ENCODE measurements at regions not wholly inside any gene's neighbourhood (a gene's known extent, or its start where the extent isn't known, plus 50 kb on each side); places are given as distances from the start of the nearest gene placed in this dataset.

DNA sequence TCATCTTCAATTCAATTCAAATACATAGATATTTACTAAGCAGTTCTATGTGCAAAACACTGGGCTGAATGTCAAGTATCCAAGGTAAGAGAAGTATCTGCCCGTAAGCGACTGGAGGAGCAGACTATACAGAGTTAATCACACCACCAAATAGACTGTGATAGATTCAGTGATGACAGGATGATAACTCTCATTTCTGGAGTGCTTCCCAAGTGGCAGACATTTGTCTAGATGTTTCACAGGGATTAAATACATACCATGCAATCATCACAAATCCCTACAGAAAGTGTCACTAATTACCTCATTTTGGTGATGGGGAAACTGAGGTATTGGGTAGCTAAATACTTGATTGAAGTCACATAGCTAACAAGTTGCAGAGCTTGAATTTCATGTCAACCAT is 508.7 kb upstream of the TENM4 start:
- WGBS (ENCODE audit: extremely low coverage, insufficient read length, low lambda C conversion rate) = no CpG with 5 or more reads among the region's 2 CpGs
- H3K14ac ChIP-seq (ENCODE audit: insufficient read depth, low read length) = no peak overlapping the region
- no peak overlapping the region for H2AK5ac ChIP-seq (ENCODE audit: insufficient read length, low read length)
- no peak overlapping the region for H3T11ph ChIP-seq (ENCODE audit: low read length)
- H4K20me1 ChIP-seq (ENCODE audit: control insufficient read depth, insufficient read depth, insufficient read length) = no peaks in the 10 kb centered on the region
- H3K4me1 ChIP-seq (ENCODE audit: insufficient read depth, low read length) = no peaks in the 10 kb centered on the region
- H3K56ac ChIP-seq (ENCODE audit: insufficient read length, low read depth, low read length) = no peak overlapping the region
- no peak overlapping the region for H2BK12ac ChIP-seq (ENCODE audit: insufficient read length, low read depth, low read length)
- H3K27me3 ChIP-seq (ENCODE audit: insufficient read depth, low read length) = no peaks in the 10 kb centered on the region
- H3K4me3 Mint-ChIP-seq = no peak overlapping the region
- H4K91ac ChIP-seq (ENCODE audit: insufficient read length, low read depth, low read length) = no peak overlapping the region
- no peak overlapping the region for H4K5ac ChIP-seq (ENCODE audit: insufficient read length, low read depth, low read length)
- H3K27ac ChIP-seq (ENCODE audit: insufficient read length, low read depth, low read length) = no peak overlapping the region
- H3K36me3 Mint-ChIP-seq (ENCODE audit: insufficient read depth in 1 of 3, low read depth in 3 of 3) = no peaks in the 10 kb centered on the region
- H3K27ac Mint-ChIP-seq = no peak overlapping the region
- H2BK15ac ChIP-seq (ENCODE audit: low read depth, low read length) = no peak overlapping the region
- no peak overlapping the region for H3K9ac ChIP-seq (ENCODE audit: extremely low read depth, insufficient read length, low read length)
- H3K4me1 Mint-ChIP-seq = peaks cover 2 to 4% of the 10 kb centered on the region in 2 experiments; a peak in 3 of 4 replicates
- no peaks in the 10 kb centered on the region for H3K79me1 ChIP-seq (ENCODE audit: insufficient read depth, low read depth, low read length, poor library complexity, severe bottlenecking)
- H2AFZ ChIP-seq (ENCODE audit: low read length) = no peak overlapping the region
- no peak overlapping the region for H3K18ac ChIP-seq (ENCODE audit: insufficient read length, low read depth, low read length)
- no peaks in the 10 kb centered on the region for H3K27me3 Mint-ChIP-seq (ENCODE audit: low read depth)
- TF ChIP-seq, protein P1, sequence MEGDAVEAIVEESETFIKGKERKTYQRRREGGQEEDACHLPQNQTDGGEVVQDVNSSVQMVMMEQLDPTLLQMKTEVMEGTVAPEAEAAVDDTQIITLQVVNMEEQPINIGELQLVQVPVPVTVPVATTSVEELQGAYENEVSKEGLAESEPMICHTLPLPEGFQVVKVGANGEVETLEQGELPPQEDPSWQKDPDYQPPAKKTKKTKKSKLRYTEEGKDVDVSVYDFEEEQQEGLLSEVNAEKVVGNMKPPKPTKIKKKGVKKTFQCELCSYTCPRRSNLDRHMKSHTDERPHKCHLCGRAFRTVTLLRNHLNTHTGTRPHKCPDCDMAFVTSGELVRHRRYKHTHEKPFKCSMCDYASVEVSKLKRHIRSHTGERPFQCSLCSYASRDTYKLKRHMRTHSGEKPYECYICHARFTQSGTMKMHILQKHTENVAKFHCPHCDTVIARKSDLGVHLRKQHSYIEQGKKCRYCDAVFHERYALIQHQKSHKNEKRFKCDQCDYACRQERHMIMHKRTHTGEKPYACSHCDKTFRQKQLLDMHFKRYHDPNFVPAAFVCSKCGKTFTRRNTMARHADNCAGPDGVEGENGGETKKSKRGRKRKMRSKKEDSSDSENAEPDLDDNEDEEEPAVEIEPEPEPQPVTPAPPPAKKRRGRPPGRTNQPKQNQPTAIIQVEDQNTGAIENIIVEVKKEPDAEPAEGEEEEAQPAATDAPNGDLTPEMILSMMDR (conservative IDR thresholded peaks at IDR 0.05) = no peak
- no peak overlapping the region for H3K4ac ChIP-seq (ENCODE audit: low read depth, low read length)
- no peak for DNase-seq
- H3K23ac ChIP-seq (ENCODE audit: insufficient read length, low read depth, low read length) = no peak overlapping the region
- no peaks in the 10 kb centered on the region for H3K9me3 ChIP-seq (ENCODE audit: control insufficient read depth, low read depth, low read length)
- no peak overlapping the region for H3K4me2 ChIP-seq (ENCODE audit: insufficient read depth, insufficient read length, low read length)
- no peak overlapping the region for H2BK120ac ChIP-seq (ENCODE audit: low read depth, low read length, poor library complexity, severe bottlenecking)
- H3K23me2 ChIP-seq (ENCODE audit: insufficient read length, low read depth, low read length, poor library complexity, severe bottlenecking) = no peaks in the 10 kb centered on the region
- no peak overlapping the region for H2BK5ac ChIP-seq (ENCODE audit: insufficient read length, low read length)
- H3K79me2 ChIP-seq (ENCODE audit: insufficient read depth, low read length) = no peaks in the 10 kb centered on the region
- no peak overlapping the region for H2BK20ac ChIP-seq (ENCODE audit: low read depth, low read length, poor library complexity, severe bottlenecking)
- no peak overlapping the region for H4K8ac ChIP-seq (replicated peaks; ENCODE audit: insufficient read length, low read depth, low read length)
- no peaks in the 10 kb centered on the region for H3K9me3 Mint-ChIP-seq

Measured in H9 (cell line).